H1 (cell line): ENCODE measurements at regions not wholly inside any gene's neighbourhood (a gene's known extent, or its start where the extent isn't known, plus 50 kb on each side); places are given as distances from the start of the nearest gene placed in this dataset.
A peak's percentile ranks its signal among the peaks of the same experiment; 100 is the strongest.

Source experiments
- CTCF ChIA-PET: fragments of 300-600 bp; sonication (Branson Sonifier 250); formaldehyde crosslinking; loops from one replicate; lab custom pipeline; 2021; ENCODE audit not compliant: partially characterized antibody; lab: Charles Lee
- POLR2A ChIA-PET: fragments of 300-600 bp; sonication (Branson Sonifier 250); formaldehyde crosslinking; loops from one replicate; lab custom pipeline; 2021; ENCODE audit warnings: inconsistent platforms; ENCODE audit not compliant: partially characterized antibody; lab: Charles Lee
- DNase-seq, 2 experiments: peaks; one replicate each; pipeline versions ENCODE4 v3.0.0 to v3.0.0-alpha.2; 2010 to 2022; ENCODE audit warnings: low spot score in 2 of 2, low read depth in 1 of 2, mixed read lengths in 1 of 2
- FAIRE-seq: peaks from 2 replicates; lab custom pipeline; 2011; peaks lifted over from hg19 to GRCh38; lab: Jason Lieb, UNC
- H2AFZ ChIP-seq: 2 replicates; pipeline ENCODE4 v1.8.1; 2012; ENCODE audit warnings: low read length, inconsistent platforms
- H2AK5ac ChIP-seq: 2 replicates; pipeline ENCODE4 v1.6.1; 2013; ENCODE audit warnings: low read depth, low read length
- H2BK120ac ChIP-seq: replicated peaks from 2 replicates; pipeline ENCODE3; 2013; ENCODE audit warnings: low read depth, low read length, inconsistent platforms
- H2BK12ac ChIP-seq: 2 replicates; pipeline ENCODE4 v1.6.1; 2013; ENCODE audit warnings: low read depth, low read length
- H2BK15ac ChIP-seq: 2 replicates; pipeline ENCODE4 v1.6.1; 2013; ENCODE audit warnings: low read length
- H2BK20ac ChIP-seq: 2 replicates; pipeline ENCODE4 v1.6.1; 2013; ENCODE audit warnings: low read length
- H2BK5ac ChIP-seq: 2 replicates; pipeline ENCODE4 v1.6.1; 2013; ENCODE audit warnings: low read depth, low read length
- H3K14ac ChIP-seq: 2 replicates; pipeline ENCODE4 v1.6.1; 2013; ENCODE audit warnings: inconsistent platforms; ENCODE audit not compliant: insufficient read length
- H3K18ac ChIP-seq: 2 replicates; pipeline ENCODE4 v1.6.1; 2013; ENCODE audit warnings: low read length; ENCODE audit errors: extremely low read depth
- H3K23ac ChIP-seq: 2 replicates; pipeline ENCODE4 v1.6.1; 2013; ENCODE audit warnings: inconsistent platforms; ENCODE audit not compliant: insufficient read length
- H3K23me2 ChIP-seq: 2 replicates; pipeline ENCODE4 v1.6.1; 2013; ENCODE audit warnings: low read depth, low read length
- H3K27ac ChIP-seq: 2 replicates; pipeline ENCODE4 v1.6.1; 2011; ENCODE audit warnings: low read depth, low read length, inconsistent platforms
- H3K27me3 ChIP-seq, 4 experiments: replicated peaks in 1 of 4; 1 replicate in 1 of 4; 2 replicates in 3 of 4; pipeline versions ENCODE4 v1.6.1 to v1.8.1; 2011 to 2013; ENCODE audit warnings: low read length in 3 of 4, mild to moderate bottlenecking in 3 of 4, inconsistent platforms in 2 of 4, mixed read lengths in 2 of 4, moderate library complexity in 1 of 4; ENCODE audit not compliant: control insufficient read depth in 3 of 4, insufficient read depth in 3 of 4; ENCODE audit errors: extremely low read depth in 1 of 4
- H3K36me3 ChIP-seq, 4 experiments: 2 replicates each; pipeline versions ENCODE4 v1.6.1 to v1.8.1; 2011 to 2013; ENCODE audit warnings: mild to moderate bottlenecking in 4 of 4, low read length in 3 of 4, moderate library complexity in 2 of 4, control low read depth in 1 of 4, inconsistent platforms in 1 of 4; ENCODE audit not compliant: insufficient read depth in 4 of 4, control insufficient read depth in 2 of 4
- H3K4ac ChIP-seq: replicated peaks from 2 replicates; pipeline ENCODE3; 2013; ENCODE audit warnings: low read length, low read depth, mixed read lengths, inconsistent platforms; ENCODE audit not compliant: insufficient read length
- H3K4me1 ChIP-seq, 4 experiments: replicated peaks in 1 of 4; 1 replicate in 1 of 4; 2 replicates in 3 of 4; pipeline versions ENCODE4 v1.6.1 to v1.8.1; 2011 to 2013; ENCODE audit warnings: low read length in 3 of 4, inconsistent platforms in 2 of 4, mixed read lengths in 1 of 4; ENCODE audit not compliant: insufficient read depth in 4 of 4, control insufficient read depth in 3 of 4
- H3K4me2 ChIP-seq, 2 experiments: 2 replicates each; pipeline versions ENCODE4 v1.6.1 to v1.8.1; 2011 to 2013; ENCODE audit warnings: low read depth in 2 of 2, low read length in 2 of 2, control low read depth in 1 of 2, inconsistent platforms in 1 of 2, mild to moderate bottlenecking in 1 of 2; ENCODE audit not compliant: insufficient read depth in 1 of 2
- H3K4me3 ChIP-seq, 4 experiments: fragments of 200-600, 300-600 bp in 1 of 4; sonication (generic), shearing (Covaris generic), sonication (Bioruptor Twin) in 1 of 4; 2 replicates each; pipeline versions ENCODE4 v1.5.1 to v1.8.1; 2011 to 2016; ENCODE audit warnings: low read length in 4 of 4, low read depth in 3 of 4, control low read depth in 2 of 4, inconsistent platforms in 2 of 4, mild to moderate bottlenecking in 2 of 4, mixed read lengths in 1 of 4, moderate library complexity in 1 of 4; ENCODE audit not compliant: insufficient read depth in 2 of 4; ENCODE audit errors: extremely low read depth in 1 of 4
- H3K56ac ChIP-seq: replicated peaks from 2 replicates; pipeline ENCODE3; 2013; ENCODE audit warnings: low read depth, mild to moderate bottlenecking, mixed read lengths, low read length, inconsistent platforms; ENCODE audit not compliant: insufficient read length
- H3K79me1 ChIP-seq: 2 replicates; pipeline ENCODE4 v1.6.1; 2013; ENCODE audit warnings: low read depth, low read length, control low read depth
- H3K79me2 ChIP-seq, 2 experiments: 2 replicates each; pipeline versions ENCODE4 v1.6.1 to v1.8.1; 2012 to 2013; ENCODE audit warnings: low read length in 2 of 2, mild to moderate bottlenecking in 2 of 2, inconsistent platforms in 1 of 2; ENCODE audit not compliant: insufficient read depth in 2 of 2, control insufficient read depth in 1 of 2
- H3K9ac ChIP-seq, 4 experiments: replicated peaks in 1 of 4; 1 replicate in 1 of 4; 2 replicates in 3 of 4; pipeline versions ENCODE4 v1.6.1 to v1.8.1; 2011 to 2013; ENCODE audit warnings: low read depth in 3 of 4, low read length in 3 of 4, control low read depth in 2 of 4, mild to moderate bottlenecking in 2 of 4, moderate library complexity in 2 of 4, inconsistent platforms in 1 of 4; ENCODE audit errors: extremely low read depth in 1 of 4
- H3K9me3 ChIP-seq, 2 experiments: 2 replicates each; pipeline versions ENCODE4 v1.6.1 to v1.8.1; 2012 to 2013; ENCODE audit warnings: mild to moderate bottlenecking in 2 of 2, moderate library complexity in 2 of 2, control low read depth in 1 of 2, inconsistent platforms in 1 of 2, low read depth in 1 of 2, low read length in 1 of 2, mixed read lengths in 1 of 2; ENCODE audit not compliant: insufficient read depth in 2 of 2
- H4K20me1 ChIP-seq, 2 experiments: replicated peaks in 1 of 2; 2 replicates each; pipeline versions ENCODE3 to v1.8.1; 2011 to 2013; ENCODE audit warnings: inconsistent platforms in 2 of 2, low read length in 2 of 2, mild to moderate bottlenecking in 1 of 2; ENCODE audit not compliant: insufficient read depth in 2 of 2, control insufficient read depth in 1 of 2
- H4K5ac ChIP-seq: 2 replicates; pipeline ENCODE4 v1.6.1; 2013; ENCODE audit warnings: low read length, low read depth, mixed read lengths, inconsistent platforms; ENCODE audit not compliant: insufficient read length
- H4K8ac ChIP-seq: 2 replicates; pipeline ENCODE4 v1.8.0; 2013; ENCODE audit warnings: mild to moderate bottlenecking, moderate library complexity, low read length, inconsistent platforms; ENCODE audit not compliant: insufficient read depth; ENCODE audit errors: extremely low read depth
- H4K91ac ChIP-seq: replicated peaks from 2 replicates; pipeline ENCODE3; 2013; ENCODE audit warnings: low read length, mixed read lengths, inconsistent platforms; ENCODE audit not compliant: insufficient read length
- CBX8 ChIP-seq: fragments of 300-800, 300-1000 bp; sonication (generic); IDR thresholded peaks from 2 replicates; pipeline ENCODE4 v1.7.1; 2016; ENCODE audit warnings: low read depth, low read length, borderline replicate concordance
- CREB1 ChIP-seq: IDR thresholded peaks from 2 replicates; pipeline ENCODE4 v1.6.1; 2012; ENCODE audit warnings: inconsistent platforms
- HDAC6 ChIP-seq: IDR thresholded peaks from one replicate; pipeline ENCODE4 v1.7.1; 2012; ENCODE audit warnings: low read depth, mild to moderate bottlenecking, inconsistent platforms, low read length, moderate library complexity
- KDM5A ChIP-seq: fragments of 200-600 bp; IDR thresholded peaks from 2 replicates; pipeline ENCODE4 v1.7.1; 2012; ENCODE audit warnings: mild to moderate bottlenecking, low read length, inconsistent platforms, mixed read lengths
- MAFK ChIP-seq: IDR thresholded peaks from 2 replicates; pipeline ENCODE4 v1.6.1; 2012; ENCODE audit warnings: low read depth, mild to moderate bottlenecking, improper control_type of control experiment, low read length
- PHF8 ChIP-seq: fragments of 200-600 bp; sonication (generic); conservative IDR thresholded peaks from 2 replicates; pipeline ENCODE4 v1.7.1; 2012; ENCODE audit warnings: low read depth, mild to moderate bottlenecking, inconsistent platforms, low read length, moderate library complexity
- POU5F1 ChIP-seq: IDR thresholded peaks from 2 replicates; pipeline ENCODE4 v1.6.1; 2011; ENCODE audit warnings: low read depth, mild to moderate bottlenecking, low read length, moderate library complexity
- RAD21 ChIP-seq, 2 experiments: IDR thresholded peaks in 1 of 2; conservative IDR thresholded peaks in 1 of 2; 2 replicates each; pipeline ENCODE4 v1.6.1; 2011; ENCODE audit warnings: low read depth in 2 of 2, low read length in 2 of 2, improper control_type of control experiment in 1 of 2, inconsistent platforms in 1 of 2, mild to moderate bottlenecking in 1 of 2, moderate library complexity in 1 of 2
- SIN3A ChIP-seq, 2 experiments: IDR thresholded peaks in 1 of 2; conservative IDR thresholded peaks in 1 of 2; 2 replicates each; pipeline ENCODE4 v1.6.1; 2011 to 2012; ENCODE audit warnings: low read length in 2 of 2, improper control_type of control experiment in 1 of 2, low read depth in 1 of 2, mild to moderate bottlenecking in 1 of 2
- SP2 ChIP-seq: IDR thresholded peaks from 2 replicates; pipeline ENCODE4 v1.6.1; 2012; ENCODE audit warnings: mild to moderate bottlenecking, low read length, inconsistent platforms
- TAF7 ChIP-seq: optimal IDR thresholded peaks from 2 replicates; pipeline ENCODE3; 2011; ENCODE audit warnings: low read depth, mild to moderate bottlenecking, inconsistent platforms, low read length, moderate library complexity, borderline replicate concordance
- YY1 ChIP-seq: IDR thresholded peaks from 2 replicates; pipeline ENCODE4 v1.6.1; 2011; ENCODE audit warnings: low read depth, mild to moderate bottlenecking, low read length
- WGBS, 2 experiments: shearing (Covaris generic) in 1 of 2; methylation state at CpG; one replicate each; pipeline versions ENCODE4 v1.1.6 to v1.1.7; 2013 to 2015; ENCODE audit warnings: low lambda C conversion rate in 2 of 2, mixed read lengths in 2 of 2, inconsistent platforms in 1 of 2, low coverage in 1 of 2, missing lambda C conversion rate in 1 of 2; ENCODE audit not compliant: insufficient replicate concordance in 2 of 2, insufficient coverage in 1 of 2, insufficient read length in 1 of 2; ENCODE audit errors: extremely low coverage in 1 of 2, missing lambda C conversion rate in 1 of 2; 5-methylcytosine and 5-hydroxymethylcytosine counted together
- TF ChIP-seq, protein P1 (sequence below): IDR thresholded peaks from 2 replicates; pipeline ENCODE4 v1.6.1; 2012; ENCODE audit warnings: inconsistent platforms

DNA sequence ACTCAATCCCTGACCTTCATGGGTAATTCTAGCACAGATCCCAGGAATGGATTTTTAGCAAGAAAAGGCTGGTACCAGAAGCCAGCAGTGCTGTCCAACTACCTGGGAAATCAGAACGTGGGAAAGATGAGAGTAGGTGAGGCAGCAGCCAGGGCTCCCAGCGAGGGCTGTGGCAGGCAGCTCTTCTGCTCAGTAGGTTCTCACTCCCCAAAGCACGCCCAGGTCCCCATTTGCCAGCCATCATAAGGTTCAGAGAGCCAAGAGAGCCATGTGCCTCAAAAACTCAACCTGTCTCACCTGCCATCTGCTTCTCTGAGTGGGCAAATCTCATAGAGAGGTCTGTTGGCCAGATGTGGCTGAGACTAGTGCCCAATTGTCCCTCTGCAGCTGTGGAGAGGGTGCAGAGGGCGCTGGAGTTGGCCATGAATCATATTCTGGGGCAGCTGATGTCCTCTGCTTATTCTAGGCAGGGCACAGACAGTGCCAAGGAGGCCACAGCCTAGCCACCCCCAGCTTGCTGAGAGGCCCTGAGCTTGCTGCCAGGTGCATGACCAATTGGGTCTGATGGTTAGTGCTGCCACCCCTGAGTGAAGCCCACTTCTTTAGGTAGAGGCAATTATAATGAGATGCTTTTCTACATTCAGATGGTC is 81.7 kb upstream of the GATB start:
- Histone ChIP-seq H3K18ac (no peak overlapping the region), H2AK5ac (no peak overlapping the region), H3K56ac (no peak overlapping the region), H4K8ac (no peak overlapping the region; the same call in 1 of the 2 replicates), H3K23ac (no peak overlapping the region), H3K9me3 (peaks cover 0 to 8% of the 10 kb centered on the region in 2 experiments; a peak in 1 of 4 replicates), H3K4me2 (no peak overlapping the region), H3K79me1 (no peaks in the 10 kb centered on the region), H2BK120ac (no peak overlapping the region), H3K27ac (no peak overlapping the region; the same call in 1 of the 2 replicates), H3K27me3 (no peaks in the 10 kb centered on the region), H3K4me3 (no peak overlapping the region), H4K5ac (no peak overlapping the region), H3K4ac (no peak overlapping the region), H2BK15ac (no peak overlapping the region), H2BK5ac (no peak overlapping the region), H3K36me3 (no peaks in the 10 kb centered on the region), H2BK12ac (no peak overlapping the region), H4K20me1 (no peaks in the 10 kb centered on the region), H3K23me2 (no peaks in the 10 kb centered on the region), H2BK20ac (0 out of 2 replicates have a peak overlapping the region, but pooled peaks have one; percentile 25), H4K91ac (no peak overlapping the region), H3K4me1 (peaks cover 0 to 4% (median 0%) of the 10 kb centered on the region in 4 experiments; a peak in 2 of 7 replicates), H3K79me2 (no peaks in the 10 kb centered on the region), H3K14ac (no peak overlapping the region), H3K9ac (no peak overlapping the region), H2AFZ (no peak overlapping the region)
- DNase-seq (no peak), FAIRE-seq (no peak)
- 75% methylated on average over 4 of the region's 4 CpGs; no CpG with 5 or more reads in 1 of the 2 experiments for WGBS, 2 experiments
- CTCF ChIA-PET = interaction anchor here (0.7 to 2.2 kb wide), 4 partner anchors 37 to 235 kb away, joined by 3 to 7 read pairs (median 4); no protein-coding TSS in a partner anchor
- POLR2A ChIA-PET = no interaction called here
- TF ChIP-seq SP2 = no peak
- TF ChIP-seq YY1 = no peak
- TF ChIP-seq PHF8 = no peak
- no peak for TF ChIP-seq KDM5A
- no peak for TF ChIP-seq CREB1
- no peak for TF ChIP-seq HDAC6
- no peak for TF ChIP-seq CBX8
- no peak for TF ChIP-seq RAD21 (IDR thresholded peaks at IDR 0.05 in 1 of 2, conservative IDR thresholded peaks at IDR 0.05 in 1 of 2; ENCODE audit: low read depth in 2 of 2, low read length in 2 of 2)
- TF ChIP-seq, protein P1, sequence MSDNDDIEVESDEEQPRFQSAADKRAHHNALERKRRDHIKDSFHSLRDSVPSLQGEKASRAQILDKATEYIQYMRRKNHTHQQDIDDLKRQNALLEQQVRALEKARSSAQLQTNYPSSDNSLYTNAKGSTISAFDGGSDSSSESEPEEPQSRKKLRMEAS = no peak
- no peak for TF ChIP-seq MAFK
- TF ChIP-seq POU5F1 = no peak
- TF ChIP-seq TAF7 = no peak
- TF ChIP-seq SIN3A (conservative IDR thresholded peaks at IDR 0.05 in 1 of 2, IDR thresholded peaks at IDR 0.05 in 1 of 2; ENCODE audit: low read depth in 1 of 2, low read length in 2 of 2) = no peak
